Endothelial cell of umbilical vein (primary cell): ENCODE measurements at regions not wholly inside any gene's neighbourhood (a gene's known extent, or its start where the extent isn't known, plus 50 kb on each side); places are given as distances from the start of the nearest gene placed in this dataset.

ENCODE experiments used
- BruUV-seq: library from RNA; stranded (reverse); fragments of 400-500 nt; replicated peaks from 2 replicates; lab custom pipeline; 2021; lab: Mats Ljungman, UMichigan
- CTCF ChIA-PET: fragments of 300-600, 350-600 bp; sonication (Branson Sonifier 250); formaldehyde crosslinking; loops from one replicate; lab custom pipeline; 2021; ENCODE audit warnings: antibody characterized with exemption, inconsistent platforms; lab: Charles Lee
- POLR2A ChIA-PET: fragments of 300-600, 350-600 bp; sonication (Branson Sonifier 250); formaldehyde crosslinking; loops from one replicate; lab custom pipeline; 2021; ENCODE audit warnings: antibody characterized with exemption, inconsistent platforms; lab: Charles Lee
- DNase-seq: peaks from one replicate; pipeline ENCODE4 v3.0.0-alpha.2; 2011; ENCODE audit warnings: low read depth, low spot score
- FAIRE-seq: peaks from 2 replicates; lab custom pipeline; 2011; peaks lifted over from hg19 to GRCh38; lab: Jason Lieb, UNC
- H2AFZ ChIP-seq: 2 replicates; pipeline ENCODE4 v1.6.0; 2012; ENCODE audit warnings: low read depth, low read length, control low read depth, inconsistent platforms
- H3K27ac ChIP-seq: 2 replicates; pipeline ENCODE4 v1.5.1; 2011; ENCODE audit warnings: low read depth, mild to moderate bottlenecking, control low read depth, low read length, moderate library complexity; ENCODE audit not compliant: insufficient read depth
- H3K27me3 ChIP-seq, 2 experiments: 2 replicates each; pipeline versions ENCODE4 v1.6.0 to v1.6.1; 2011; ENCODE audit warnings: low read length in 2 of 2, mixed read lengths in 1 of 2; ENCODE audit not compliant: control insufficient read depth in 2 of 2, insufficient read depth in 2 of 2
- H3K36me3 ChIP-seq, 2 experiments: 2 replicates in 1 of 2; 3 replicates in 1 of 2; pipeline ENCODE4 v1.5.1; 2011; ENCODE audit warnings: low read length in 2 of 2, mild to moderate bottlenecking in 1 of 2, moderate library complexity in 1 of 2; ENCODE audit not compliant: control insufficient read depth in 2 of 2, insufficient read depth in 2 of 2; ENCODE audit errors: extremely low read depth in 1 of 2
- H3K4me1 ChIP-seq: 3 replicates; pipeline ENCODE4 v1.5.1; 2011; ENCODE audit warnings: mild to moderate bottlenecking, low read length; ENCODE audit not compliant: control insufficient read depth, insufficient read depth; ENCODE audit errors: extremely low read depth
- H3K4me2 ChIP-seq: 2 replicates; pipeline ENCODE4 v1.6.1; 2011; ENCODE audit warnings: low read length, control low read depth, mixed read lengths; ENCODE audit not compliant: insufficient read depth
- H3K4me3 ChIP-seq, 3 experiments: fragments of 200-600 bp in 1 of 3; sonication (generic), shearing (Covaris generic) in 1 of 3; replicated peaks in 1 of 3; 2 replicates each; pipeline ENCODE4 v1.5.1; 2011 to 2016; ENCODE audit warnings: control low read depth in 3 of 3, low read length in 3 of 3, mild to moderate bottlenecking in 2 of 3, inconsistent platforms in 1 of 3, low read depth in 1 of 3, moderate library complexity in 1 of 3; ENCODE audit not compliant: insufficient read depth in 1 of 3
- H3K79me2 ChIP-seq: 2 replicates; pipeline ENCODE4 v1.6.0; 2012; ENCODE audit warnings: low read length, inconsistent platforms; ENCODE audit not compliant: control insufficient read depth, insufficient read depth
- H3K9ac ChIP-seq: replicated peaks from 2 replicates; pipeline ENCODE3; 2011; ENCODE audit warnings: low read length, control low read depth; ENCODE audit not compliant: insufficient read depth; ENCODE audit errors: extremely low read depth
- H3K9me1 ChIP-seq: replicated peaks from 3 replicates; pipeline ENCODE4 v1.6.0; 2011; ENCODE audit warnings: mild to moderate bottlenecking, low read length; ENCODE audit not compliant: control insufficient read depth, insufficient read depth; ENCODE audit errors: extremely low read depth
- H3K9me3 ChIP-seq: replicated peaks from 2 replicates; pipeline ENCODE4 v1.5.1; 2012; ENCODE audit warnings: low read length, inconsistent platforms; ENCODE audit not compliant: control insufficient read depth, insufficient read depth
- H4K20me1 ChIP-seq: replicated peaks from 2 replicates; pipeline ENCODE3; 2011; ENCODE audit warnings: mild to moderate bottlenecking, low read length; ENCODE audit not compliant: control insufficient read depth, insufficient read depth; ENCODE audit errors: extremely low read depth
- EZH2 ChIP-seq: IDR thresholded peaks from 2 replicates; pipeline ENCODE4 v1.6.1; 2012; ENCODE audit warnings: borderline replicate concordance, low read depth, mild to moderate bottlenecking, moderate library complexity, low read length, inconsistent platforms; ENCODE audit not compliant: severe bottlenecking
- FOS ChIP-seq: IDR thresholded peaks from 2 replicates; pipeline ENCODE4 v1.6.1; 2011; ENCODE audit warnings: mild to moderate bottlenecking, low read length, moderate library complexity, borderline replicate concordance; ENCODE audit not compliant: insufficient read depth
- GATA2 ChIP-seq: IDR thresholded peaks from 2 replicates; pipeline ENCODE4 v1.7.0; 2011; ENCODE audit warnings: low read depth, mild to moderate bottlenecking, moderate library complexity, mixed read lengths, low read length; ENCODE audit not compliant: insufficient read length, insufficient read depth
- JUN ChIP-seq: IDR thresholded peaks from 2 replicates; pipeline ENCODE4 v1.6.1; 2011; ENCODE audit warnings: borderline replicate concordance, low read depth; ENCODE audit not compliant: insufficient read length, insufficient read depth
- MYC ChIP-seq: IDR thresholded peaks from one replicate; pipeline ENCODE4 v1.6.1; 2011; ENCODE audit warnings: mild to moderate bottlenecking, low read depth, low read length
- POLR2A ChIP-seq: IDR thresholded peaks from 2 replicates; pipeline ENCODE4 v1.6.1; 2012; ENCODE audit warnings: low read depth, mild to moderate bottlenecking, control low read depth, low read length
- POLR2AphosphoS5 ChIP-seq: IDR thresholded peaks from 2 replicates; pipeline ENCODE4 v1.6.1; 2012; ENCODE audit warnings: low read depth, mild to moderate bottlenecking, control low read depth, low read length, moderate library complexity; ENCODE audit not compliant: insufficient read depth
- dilution Hi-C: fragments of 300-500 bp; cut with MboI; formaldehyde crosslinking; loops from one replicate; pipeline ENCODE4 v1.15.0; 2019; ENCODE audit warnings: low sequenced_read_pairs; ENCODE audit not compliant: extremely low pct_ligation_motif_present
- intact Hi-C: fragments of 100-400 bp; cut with micrococcal nuclease; formaldehyde crosslinking; loops from one replicate; pipeline ENCODE4 v1.10.0; 2022
- TF ChIP-seq, protein P1 (sequence below), 2 donors: IDR thresholded peaks; 1 replicate in 1 of 2; 2 replicates in 1 of 2; pipeline ENCODE4 v1.5.1; 2011; ENCODE audit warnings: low read length in 2 of 2, mild to moderate bottlenecking in 2 of 2, moderate library complexity in 2 of 2, control low read depth in 1 of 2, inconsistent platforms in 1 of 2, low read depth in 1 of 2; ENCODE audit not compliant: insufficient read depth in 1 of 2; ENCODE audit errors: extremely low read depth in 1 of 2
- TF ChIP-seq, protein P2 (sequence below): IDR thresholded peaks from 2 replicates; pipeline ENCODE4 v1.6.1; 2011; ENCODE audit not compliant: insufficient read depth, insufficient read length

DNA sequence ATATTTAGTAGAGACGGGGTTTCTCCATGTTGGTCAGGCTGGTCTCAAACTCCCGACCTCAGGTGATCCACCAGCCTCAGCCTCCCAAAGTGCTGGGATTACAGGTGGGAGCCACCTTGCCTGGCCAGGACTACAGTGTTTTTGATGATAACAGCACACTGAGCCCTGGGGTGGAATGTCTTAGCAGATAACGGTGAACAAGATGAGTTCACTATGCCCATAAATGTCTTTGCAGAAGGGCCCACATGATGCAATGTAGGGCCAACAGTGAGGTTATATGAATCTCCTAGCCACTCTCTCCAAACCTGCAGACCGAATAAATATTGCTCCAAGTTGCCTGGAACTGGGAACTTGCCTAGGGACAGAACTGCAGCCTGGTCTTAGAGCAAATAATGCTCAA, 235.1 kb downstream of the COG6 start:
- Histone ChIP-seq H3K27me3 (no peaks in the 10 kb centered on the region), H3K9me1 (no peaks in the 10 kb centered on the region), H3K79me2 (no peaks in the 10 kb centered on the region), H3K27ac (no peak overlapping the region), H3K9ac (no peak overlapping the region), H2AFZ (no peak overlapping the region), H3K9me3 (no peaks in the 10 kb centered on the region), H3K4me2 (no peak overlapping the region), H4K20me1 (no peaks in the 10 kb centered on the region), H3K4me3 (no peak overlapping the region), H3K4me1 (peaks cover 45% of the 10 kb centered on the region), H3K36me3 (no peaks in the 10 kb centered on the region)
- FAIRE-seq (no peak), DNase-seq (no peak)
- no TSS peak for BruUV-seq
- POLR2A ChIA-PET: no interaction called here
- intact Hi-C loops (loop anchor here (5.0 to 10.0 kb wide), 2 partner anchors 254 to 697 kb away; no protein-coding TSS in a partner anchor), dilution Hi-C loops (no loop called here)
- TF ChIP-seq POLR2A (no peak), MYC (no peak), EZH2 (no peak), POLR2AphosphoS5 (no peak), FOS (no peak), GATA2 (no peak), JUN (no peak)
- TF ChIP-seq, protein P1, sequence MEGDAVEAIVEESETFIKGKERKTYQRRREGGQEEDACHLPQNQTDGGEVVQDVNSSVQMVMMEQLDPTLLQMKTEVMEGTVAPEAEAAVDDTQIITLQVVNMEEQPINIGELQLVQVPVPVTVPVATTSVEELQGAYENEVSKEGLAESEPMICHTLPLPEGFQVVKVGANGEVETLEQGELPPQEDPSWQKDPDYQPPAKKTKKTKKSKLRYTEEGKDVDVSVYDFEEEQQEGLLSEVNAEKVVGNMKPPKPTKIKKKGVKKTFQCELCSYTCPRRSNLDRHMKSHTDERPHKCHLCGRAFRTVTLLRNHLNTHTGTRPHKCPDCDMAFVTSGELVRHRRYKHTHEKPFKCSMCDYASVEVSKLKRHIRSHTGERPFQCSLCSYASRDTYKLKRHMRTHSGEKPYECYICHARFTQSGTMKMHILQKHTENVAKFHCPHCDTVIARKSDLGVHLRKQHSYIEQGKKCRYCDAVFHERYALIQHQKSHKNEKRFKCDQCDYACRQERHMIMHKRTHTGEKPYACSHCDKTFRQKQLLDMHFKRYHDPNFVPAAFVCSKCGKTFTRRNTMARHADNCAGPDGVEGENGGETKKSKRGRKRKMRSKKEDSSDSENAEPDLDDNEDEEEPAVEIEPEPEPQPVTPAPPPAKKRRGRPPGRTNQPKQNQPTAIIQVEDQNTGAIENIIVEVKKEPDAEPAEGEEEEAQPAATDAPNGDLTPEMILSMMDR (IDR thresholded peaks at IDR 0.05; ENCODE audit: extremely low read depth in 1 of 2, insufficient read depth in 1 of 2, low read depth in 1 of 2, low read length in 2 of 2): no peak
- TF ChIP-seq, protein P2, sequence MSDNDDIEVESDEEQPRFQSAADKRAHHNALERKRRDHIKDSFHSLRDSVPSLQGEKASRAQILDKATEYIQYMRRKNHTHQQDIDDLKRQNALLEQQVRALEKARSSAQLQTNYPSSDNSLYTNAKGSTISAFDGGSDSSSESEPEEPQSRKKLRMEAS: no peak
- CTCF ChIA-PET: interaction anchor here (5.0 kb wide), 1 partner anchor 11 kb away, joined by 43 read pairs; no protein-coding TSS in a partner anchor
